ES-I3 (cell line): ENCODE measurements at regions not wholly inside any gene's neighbourhood (a gene's known extent, or its start where the extent isn't known, plus 50 kb on each side); places are given as distances from the start of the nearest gene placed in this dataset.

ENCODE experiments used
- H3K36me3 ChIP-seq: 2 replicates; pipeline ENCODE4 v1.6.1; 2013; ENCODE audit warnings: mild to moderate bottlenecking, low read length, control low read depth, moderate library complexity; ENCODE audit not compliant: insufficient read depth
- H3K4me1 ChIP-seq: 2 replicates; pipeline ENCODE4 v1.6.1; 2013; ENCODE audit warnings: mild to moderate bottlenecking, control low read depth, low read length; ENCODE audit not compliant: insufficient read depth
- H3K9ac ChIP-seq: 2 replicates; pipeline ENCODE4 v1.6.1; 2013; ENCODE audit warnings: low read depth, mild to moderate bottlenecking, low read length, moderate library complexity
- H3K9me3 ChIP-seq: 2 replicates; pipeline ENCODE4 v1.6.1; 2013; ENCODE audit warnings: mild to moderate bottlenecking, low read length, moderate library complexity; ENCODE audit not compliant: control insufficient read depth, insufficient read depth

GRCh38 chr3:159632128-159632527 lies 356.5 kb upstream of the IL12A start:
- Histone ChIP-seq H3K9ac (no peak overlapping the region), H3K36me3 (no peaks in the 10 kb centered on the region), H3K4me1 (peaks cover 4% of the 10 kb centered on the region), H3K9me3 (no peaks in the 10 kb centered on the region)

GRCh38 chr3:159632851-159633250 lies 355.8 kb upstream of the IL12A start:
- no peak overlapping the region for H3K9ac ChIP-seq
- H3K36me3 ChIP-seq: no peaks in the 10 kb centered on the region
- peaks cover 4% of the 10 kb centered on the region for H3K4me1 ChIP-seq
- no peaks in the 10 kb centered on the region for H3K9me3 ChIP-seq

- peaks cover 4% of the 10 kb centered on the region for H3K4me1 ChIP-seq
- H3K36me3 ChIP-seq: no peaks in the 10 kb centered on the region
- H3K9me3 ChIP-seq: no peaks in the 10 kb centered on the region
- no peak overlapping the region for H3K9ac ChIP-seq
Observed at GRCh38 chr3:159634483-159634882, 354.2 kb upstream of the IL12A start.

GRCh38 chr3:159635047-159635641 lies 353.5 kb upstream of the IL12A start:
- peaks cover 4% of the 10 kb centered on the region for H3K4me1 ChIP-seq
- no peak overlapping the region for H3K9ac ChIP-seq
- no peaks in the 10 kb centered on the region for H3K36me3 ChIP-seq
- no peaks in the 10 kb centered on the region for H3K9me3 ChIP-seq

- Histone ChIP-seq H3K9me3 (no peaks in the 10 kb centered on the region), H3K9ac (no peak overlapping the region), H3K4me1 (peaks cover 4% of the 10 kb centered on the region; the same call in 1 of the 2 replicates)
Observed at GRCh38 chr3:159637883-159638542, 350.6 kb upstream of the IL12A start.

GRCh38 chr3:159640225-159640624 lies 348.4 kb upstream of the IL12A start:
- no peak overlapping the region for H3K9ac ChIP-seq
- no peaks in the 10 kb centered on the region for H3K9me3 ChIP-seq
- peaks cover 4% of the 10 kb centered on the region; the same call in 1 of the 2 replicates for H3K4me1 ChIP-seq
- no peaks in the 10 kb centered on the region for H3K36me3 ChIP-seq

More at GRCh38 chr3:159637883-159638542, 350.6 kb upstream of the IL12A start:
- H3K36me3 ChIP-seq: no peaks in the 10 kb centered on the region

- Histone ChIP-seq H3K9me3 (no peaks in the 10 kb centered on the region), H3K9ac (no peak overlapping the region), H3K36me3 (no peaks in the 10 kb centered on the region), H3K4me1 (peaks cover 4% of the 10 kb centered on the region; the same call in 1 of the 2 replicates)
Observed at GRCh38 chr3:159643406-159643805, 345.2 kb upstream of the IL12A start.

GRCh38 chr3:159645874-159646273 lies 342.8 kb upstream of the IL12A start:
- Histone ChIP-seq H3K9ac (no peak overlapping the region), H3K36me3 (no peaks in the 10 kb centered on the region), H3K9me3 (no peaks in the 10 kb centered on the region), H3K4me1 (no peaks in the 10 kb centered on the region)

- H3K9ac ChIP-seq: no peak overlapping the region
- no peaks in the 10 kb centered on the region for H3K36me3 ChIP-seq
- H3K9me3 ChIP-seq: no peaks in the 10 kb centered on the region
- H3K4me1 ChIP-seq: no peaks in the 10 kb centered on the region
Observed at GRCh38 chr3:159649951-159650350, 338.7 kb upstream of the IL12A start.

GRCh38 chr3:159650726-159651125 lies 337.9 kb upstream of the IL12A start:
- H3K4me1 ChIP-seq: no peaks in the 10 kb centered on the region
- H3K9ac ChIP-seq: no peak overlapping the region
- H3K36me3 ChIP-seq: no peaks in the 10 kb centered on the region
- H3K9me3 ChIP-seq: no peaks in the 10 kb centered on the region

- Histone ChIP-seq H3K36me3 (no peaks in the 10 kb centered on the region), H3K9ac (no peak overlapping the region), H3K9me3 (no peaks in the 10 kb centered on the region), H3K4me1 (no peaks in the 10 kb centered on the region)
Observed at GRCh38 chr3:159652452-159652851, 336.2 kb upstream of the IL12A start.

- no peak overlapping the region for H3K9ac ChIP-seq
- no peaks in the 10 kb centered on the region for H3K36me3 ChIP-seq
- no peaks in the 10 kb centered on the region for H3K4me1 ChIP-seq
- no peaks in the 10 kb centered on the region for H3K9me3 ChIP-seq
Observed at GRCh38 chr3:159654183-159655134, 334.2 kb upstream of the IL12A start.

GRCh38 chr3:159655202-159655601 lies 333.4 kb upstream of the IL12A start:
- Histone ChIP-seq H3K9me3 (no peaks in the 10 kb centered on the region), H3K36me3 (no peaks in the 10 kb centered on the region), H3K9ac (no peak overlapping the region), H3K4me1 (no peaks in the 10 kb centered on the region)

- H3K4me1 ChIP-seq: no peaks in the 10 kb centered on the region
- 0 out of 2 replicates have a peak, but pooled peaks cover 2% of the 10 kb centered on the region for H3K9me3 ChIP-seq
- H3K36me3 ChIP-seq: no peaks in the 10 kb centered on the region
- no peak overlapping the region for H3K9ac ChIP-seq
Observed at GRCh38 chr3:159657176-159657575, 331.5 kb upstream of the IL12A start.
